ENCODE measurements at regions not wholly inside any gene's neighbourhood (a gene's known extent, or its start where the extent isn't known, plus 50 kb on each side); places are given as distances from the start of the nearest gene placed in this dataset.
A peak's percentile ranks its signal among the peaks of the same experiment; 100 is the strongest.

DNA sequence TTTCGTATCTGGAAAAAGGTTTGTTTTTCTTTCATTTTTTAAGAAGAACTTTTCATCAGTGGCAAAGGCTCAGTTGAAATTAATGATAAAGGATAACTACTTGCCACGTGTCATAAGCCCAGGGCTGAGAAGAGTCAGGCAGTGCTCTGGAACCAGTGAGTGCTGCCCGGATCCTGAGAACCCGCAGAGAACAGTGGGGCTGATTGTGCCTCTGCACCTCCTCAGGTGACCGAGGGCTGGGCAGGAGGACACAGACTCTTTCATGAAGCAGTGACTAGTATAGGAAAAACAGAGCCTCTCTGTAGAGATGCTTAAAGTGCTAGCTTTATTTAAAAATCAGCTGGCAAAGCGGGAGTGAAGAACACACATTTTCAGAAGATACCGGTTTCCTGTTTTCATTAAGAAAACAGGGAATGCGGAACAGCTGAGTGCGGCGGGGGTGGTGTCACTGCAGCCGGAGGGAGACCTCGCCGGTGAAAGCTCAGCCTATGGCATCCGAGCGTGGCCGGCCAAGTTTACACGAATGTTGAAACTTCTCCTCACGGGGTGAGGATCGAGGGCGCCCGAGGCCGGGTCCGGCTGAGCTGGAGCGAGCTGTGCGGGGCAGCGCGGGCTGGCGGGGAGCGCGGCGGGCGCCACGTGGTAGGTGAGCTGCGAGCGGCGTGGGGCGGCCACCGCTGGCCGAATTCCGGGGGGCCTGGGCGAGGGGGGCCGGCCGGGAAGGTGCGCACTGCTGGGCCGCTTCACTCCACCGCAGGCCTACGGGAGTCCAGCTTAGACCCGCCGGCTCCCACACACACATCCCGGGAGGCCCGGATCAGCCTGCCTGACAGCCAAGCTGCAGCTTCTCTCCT, 134.7 kb upstream of the DMRT1 start (continued):
- TF ChIP-seq, protein P1, sequence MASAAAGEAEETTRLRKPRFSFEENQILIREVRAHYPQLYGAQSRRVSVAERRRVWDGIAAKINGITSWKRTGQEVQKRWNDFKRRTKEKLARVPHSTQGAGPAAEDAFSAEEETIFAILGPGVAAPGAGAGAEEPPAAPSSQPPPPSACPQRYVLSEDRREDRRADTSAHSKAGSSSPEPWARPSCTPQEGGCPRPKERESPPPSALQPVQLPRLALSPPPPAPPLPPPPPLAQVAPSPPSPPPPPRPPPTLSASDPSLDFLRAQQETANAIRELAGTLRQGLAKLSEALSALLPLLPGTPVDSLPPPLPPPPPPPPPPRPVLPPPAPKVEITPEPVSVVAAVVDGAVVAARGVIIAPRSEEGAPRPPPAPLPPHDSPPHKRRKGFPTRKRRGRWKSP (CRISPR knock-in tag; IDR thresholded peaks at IDR 0.05), result no peak
- TF ChIP-seq, protein P2, sequence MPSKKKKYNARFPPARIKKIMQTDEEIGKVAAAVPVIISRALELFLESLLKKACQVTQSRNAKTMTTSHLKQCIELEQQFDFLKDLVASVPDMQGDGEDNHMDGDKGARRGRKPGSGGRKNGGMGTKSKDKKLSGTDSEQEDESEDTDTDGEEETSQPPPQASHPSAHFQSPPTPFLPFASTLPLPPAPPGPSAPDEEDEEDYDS (CRISPR knock-in tag; IDR thresholded peaks at IDR 0.05), result no peak; the same call in 1 of the 2 replicates
- TF ChIP-seq, protein P3, sequence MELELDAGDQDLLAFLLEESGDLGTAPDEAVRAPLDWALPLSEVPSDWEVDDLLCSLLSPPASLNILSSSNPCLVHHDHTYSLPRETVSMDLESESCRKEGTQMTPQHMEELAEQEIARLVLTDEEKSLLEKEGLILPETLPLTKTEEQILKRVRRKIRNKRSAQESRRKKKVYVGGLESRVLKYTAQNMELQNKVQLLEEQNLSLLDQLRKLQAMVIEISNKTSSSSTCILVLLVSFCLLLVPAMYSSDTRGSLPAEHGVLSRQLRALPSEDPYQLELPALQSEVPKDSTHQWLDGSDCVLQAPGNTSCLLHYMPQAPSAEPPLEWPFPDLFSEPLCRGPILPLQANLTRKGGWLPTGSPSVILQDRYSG (CRISPR knock-in tag; IDR thresholded peaks at IDR 0.05), result no peak
- TF ChIP-seq RELA (CRISPR knock-in tag; IDR thresholded peaks at IDR 0.05) (no peak), U2AF2 (IDR thresholded peaks at IDR 0.05; ENCODE audit: low read depth, low read length) (no peak), TAF15 (IDR thresholded peaks at IDR 0.05; ENCODE audit: low read depth, low read length, poor library complexity, severe bottlenecking) (no peak), ZNF143 (CRISPR knock-in tag; IDR thresholded peaks at IDR 0.05) (no peak), ZNF329 (CRISPR knock-in tag; IDR thresholded peaks at IDR 0.05; ENCODE audit: low read depth) (no peak), HDAC2 (CRISPR knock-in tag; IDR thresholded peaks at IDR 0.05) (no peak; the same call in 1 of the 2 replicates), MBD4 (IDR thresholded peaks at IDR 0.05; ENCODE audit: borderline replicate concordance, low read length) (no peak; the same call in 1 of the 2 replicates), ZNF335 (CRISPR knock-in tag; IDR thresholded peaks at IDR 0.05) (no peak), ZNF224 (CRISPR knock-in tag; IDR thresholded peaks at IDR 0.05) (no peak), ZBTB20 (CRISPR knock-in tag; IDR thresholded peaks at IDR 0.05; ENCODE audit: borderline replicate concordance, low read depth) (no peak), GZF1 (CRISPR knock-in tag; IDR thresholded peaks at IDR 0.05) (no peak), SIN3A (IDR thresholded peaks at IDR 0.05; ENCODE audit: borderline replicate concordance, low read depth, low read length) (no peak), KMT2B (CRISPR knock-in tag; IDR thresholded peaks at IDR 0.05) (no peak), BORCS8-MEF2B (CRISPR knock-in tag; IDR thresholded peaks at IDR 0.05) (peak; percentile 29; the same call in 1 of the 2 replicates), SAFB2 (CRISPR knock-in tag; IDR thresholded peaks at IDR 0.05; ENCODE audit: borderline replicate concordance, low read depth) (no peak), FOXJ3 (CRISPR knock-in tag; IDR thresholded peaks at IDR 0.05; ENCODE audit: borderline replicate concordance) (no peak)
- TF ChIP-seq, protein P4, sequence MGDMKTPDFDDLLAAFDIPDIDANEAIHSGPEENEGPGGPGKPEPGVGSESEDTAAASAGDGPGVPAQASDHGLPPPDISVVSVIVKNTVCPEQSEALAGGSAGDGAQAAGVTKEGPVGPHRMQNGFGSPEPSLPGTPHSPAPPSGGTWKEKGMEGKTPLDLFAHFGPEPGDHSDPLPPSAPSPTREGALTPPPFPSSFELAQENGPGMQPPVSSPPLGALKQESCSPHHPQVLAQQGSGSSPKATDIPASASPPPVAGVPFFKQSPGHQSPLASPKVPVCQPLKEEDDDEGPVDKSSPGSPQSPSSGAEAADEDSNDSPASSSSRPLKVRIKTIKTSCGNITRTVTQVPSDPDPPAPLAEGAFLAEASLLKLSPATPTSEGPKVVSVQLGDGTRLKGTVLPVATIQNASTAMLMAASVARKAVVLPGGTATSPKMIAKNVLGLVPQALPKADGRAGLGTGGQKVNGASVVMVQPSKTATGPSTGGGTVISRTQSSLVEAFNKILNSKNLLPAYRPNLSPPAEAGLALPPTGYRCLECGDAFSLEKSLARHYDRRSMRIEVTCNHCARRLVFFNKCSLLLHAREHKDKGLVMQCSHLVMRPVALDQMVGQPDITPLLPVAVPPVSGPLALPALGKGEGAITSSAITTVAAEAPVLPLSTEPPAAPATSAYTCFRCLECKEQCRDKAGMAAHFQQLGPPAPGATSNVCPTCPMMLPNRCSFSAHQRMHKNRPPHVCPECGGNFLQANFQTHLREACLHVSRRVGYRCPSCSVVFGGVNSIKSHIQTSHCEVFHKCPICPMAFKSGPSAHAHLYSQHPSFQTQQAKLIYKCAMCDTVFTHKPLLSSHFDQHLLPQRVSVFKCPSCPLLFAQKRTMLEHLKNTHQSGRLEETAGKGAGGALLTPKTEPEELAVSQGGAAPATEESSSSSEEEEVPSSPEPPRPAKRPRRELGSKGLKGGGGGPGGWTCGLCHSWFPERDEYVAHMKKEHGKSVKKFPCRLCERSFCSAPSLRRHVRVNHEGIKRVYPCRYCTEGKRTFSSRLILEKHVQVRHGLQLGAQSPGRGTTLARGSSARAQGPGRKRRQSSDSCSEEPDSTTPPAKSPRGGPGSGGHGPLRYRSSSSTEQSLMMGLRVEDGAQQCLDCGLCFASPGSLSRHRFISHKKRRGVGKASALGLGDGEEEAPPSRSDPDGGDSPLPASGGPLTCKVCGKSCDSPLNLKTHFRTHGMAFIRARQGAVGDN (CRISPR knock-in tag; IDR thresholded peaks at IDR 0.05), result peak; percentile 95
- TF ChIP-seq, protein P5, sequence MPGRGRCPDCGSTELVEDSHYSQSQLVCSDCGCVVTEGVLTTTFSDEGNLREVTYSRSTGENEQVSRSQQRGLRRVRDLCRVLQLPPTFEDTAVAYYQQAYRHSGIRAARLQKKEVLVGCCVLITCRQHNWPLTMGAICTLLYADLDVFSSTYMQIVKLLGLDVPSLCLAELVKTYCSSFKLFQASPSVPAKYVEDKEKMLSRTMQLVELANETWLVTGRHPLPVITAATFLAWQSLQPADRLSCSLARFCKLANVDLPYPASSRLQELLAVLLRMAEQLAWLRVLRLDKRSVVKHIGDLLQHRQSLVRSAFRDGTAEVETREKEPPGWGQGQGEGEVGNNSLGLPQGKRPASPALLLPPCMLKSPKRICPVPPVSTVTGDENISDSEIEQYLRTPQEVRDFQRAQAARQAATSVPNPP (CRISPR knock-in tag; IDR thresholded peaks at IDR 0.05), result no peak
- TF ChIP-seq, protein P6, sequence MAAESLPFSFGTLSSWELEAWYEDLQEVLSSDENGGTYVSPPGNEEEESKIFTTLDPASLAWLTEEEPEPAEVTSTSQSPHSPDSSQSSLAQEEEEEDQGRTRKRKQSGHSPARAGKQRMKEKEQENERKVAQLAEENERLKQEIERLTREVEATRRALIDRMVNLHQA (CRISPR knock-in tag; IDR thresholded peaks at IDR 0.05), result no peak

Data from HepG2 (cell line).